Upper lobe of left lung (tissue), 4 donors: ENCODE measurements at regions not wholly inside any gene's neighbourhood (a gene's known extent, or its start where the extent isn't known, plus 50 kb on each side); places are given as distances from the start of the nearest gene placed in this dataset.

Experiments used
- POLR2AphosphoS5 ChIP-seq, 2 donors: sonication (generic); formaldehyde crosslinking; IDR thresholded peaks; one replicate each; pipeline ENCODE4 v1.5.1; 2017; ENCODE audit warnings: antibody characterized with exemption in 2 of 2
- TF ChIP-seq, protein P1 (sequence below), 6 experiments: fragments of 450-650 bp in 4 of 6; fragments of 200-600 bp in 2 of 6; sonication (generic) in 2 of 6; IDR thresholded peaks; one replicate each; pipeline ENCODE4 v1.5.1; 2016 to 2019; ENCODE audit warnings: antibody characterized with exemption in 6 of 6

DNA sequence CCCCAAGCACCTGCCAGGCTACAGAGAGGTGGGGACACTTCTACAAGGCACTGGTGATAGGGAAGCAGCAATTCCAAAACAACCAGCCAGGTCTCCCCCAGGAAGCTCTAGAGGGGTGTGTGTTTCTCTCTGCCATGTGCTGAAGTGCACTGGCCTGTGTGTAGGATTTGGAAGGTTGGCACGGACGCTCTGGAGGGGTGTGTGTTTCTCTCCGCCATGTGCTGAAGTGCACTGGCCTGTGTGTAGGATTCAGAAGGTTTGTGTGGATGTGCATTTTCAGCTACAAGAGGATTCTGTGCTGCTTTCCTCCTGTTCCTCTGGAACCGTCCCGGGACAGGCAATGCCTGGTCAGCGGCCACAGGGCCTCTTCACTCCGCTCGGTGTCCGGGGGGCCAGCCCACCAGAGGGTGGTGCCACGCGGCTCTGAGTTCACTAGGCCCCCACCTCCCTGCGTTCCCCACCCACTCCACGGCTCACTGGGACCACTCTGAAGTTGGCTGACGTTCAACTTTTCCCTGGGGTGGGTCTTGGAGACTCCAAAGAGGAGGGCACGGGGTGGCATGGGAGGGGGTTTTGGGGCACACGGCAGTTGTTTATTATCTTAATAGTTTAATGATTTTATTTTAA is 552.8 kb downstream of the BRD1 start:
- TF ChIP-seq, protein P1, sequence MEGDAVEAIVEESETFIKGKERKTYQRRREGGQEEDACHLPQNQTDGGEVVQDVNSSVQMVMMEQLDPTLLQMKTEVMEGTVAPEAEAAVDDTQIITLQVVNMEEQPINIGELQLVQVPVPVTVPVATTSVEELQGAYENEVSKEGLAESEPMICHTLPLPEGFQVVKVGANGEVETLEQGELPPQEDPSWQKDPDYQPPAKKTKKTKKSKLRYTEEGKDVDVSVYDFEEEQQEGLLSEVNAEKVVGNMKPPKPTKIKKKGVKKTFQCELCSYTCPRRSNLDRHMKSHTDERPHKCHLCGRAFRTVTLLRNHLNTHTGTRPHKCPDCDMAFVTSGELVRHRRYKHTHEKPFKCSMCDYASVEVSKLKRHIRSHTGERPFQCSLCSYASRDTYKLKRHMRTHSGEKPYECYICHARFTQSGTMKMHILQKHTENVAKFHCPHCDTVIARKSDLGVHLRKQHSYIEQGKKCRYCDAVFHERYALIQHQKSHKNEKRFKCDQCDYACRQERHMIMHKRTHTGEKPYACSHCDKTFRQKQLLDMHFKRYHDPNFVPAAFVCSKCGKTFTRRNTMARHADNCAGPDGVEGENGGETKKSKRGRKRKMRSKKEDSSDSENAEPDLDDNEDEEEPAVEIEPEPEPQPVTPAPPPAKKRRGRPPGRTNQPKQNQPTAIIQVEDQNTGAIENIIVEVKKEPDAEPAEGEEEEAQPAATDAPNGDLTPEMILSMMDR (IDR thresholded peaks at IDR 0.05), result no peak
- TF ChIP-seq POLR2AphosphoS5 (IDR thresholded peaks at IDR 0.05), result no peak
